ENCODE measurements at regions not wholly inside any gene's neighbourhood (a gene's known extent, or its start where the extent isn't known, plus 50 kb on each side); places are given as distances from the start of the nearest gene placed in this dataset.
A peak's percentile ranks its signal among the peaks of the same experiment; 100 is the strongest.

DNA sequence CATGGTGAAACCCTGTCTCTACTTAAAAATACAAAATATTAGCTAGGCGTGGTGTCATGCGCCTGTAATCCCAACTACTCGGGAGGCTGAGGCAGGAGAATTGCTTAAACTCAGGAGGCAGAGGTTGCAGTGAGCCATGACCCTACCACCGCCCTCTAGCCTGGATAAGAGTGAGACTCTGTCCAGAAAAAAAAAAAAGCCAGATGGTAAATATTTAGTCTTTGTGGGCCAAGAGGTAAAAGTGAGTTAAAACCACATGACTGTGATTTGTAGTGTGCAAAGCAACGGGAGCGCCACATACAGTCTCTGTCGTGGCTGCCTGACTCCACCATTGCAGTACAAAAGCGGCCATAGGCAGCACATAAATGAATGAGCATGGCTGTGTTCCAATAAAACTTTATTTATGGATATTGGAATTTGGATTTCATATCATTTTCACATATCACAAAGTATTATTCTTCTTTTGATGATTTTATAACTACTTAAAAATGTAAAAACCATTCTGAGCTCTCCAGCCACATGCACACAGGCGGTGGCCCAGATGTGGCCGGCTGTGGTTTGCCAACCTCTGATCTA is 51.8 kb upstream of the CASZ1 start:
- DNase-seq (ENCODE audit: low read depth): no peak

DNA sequence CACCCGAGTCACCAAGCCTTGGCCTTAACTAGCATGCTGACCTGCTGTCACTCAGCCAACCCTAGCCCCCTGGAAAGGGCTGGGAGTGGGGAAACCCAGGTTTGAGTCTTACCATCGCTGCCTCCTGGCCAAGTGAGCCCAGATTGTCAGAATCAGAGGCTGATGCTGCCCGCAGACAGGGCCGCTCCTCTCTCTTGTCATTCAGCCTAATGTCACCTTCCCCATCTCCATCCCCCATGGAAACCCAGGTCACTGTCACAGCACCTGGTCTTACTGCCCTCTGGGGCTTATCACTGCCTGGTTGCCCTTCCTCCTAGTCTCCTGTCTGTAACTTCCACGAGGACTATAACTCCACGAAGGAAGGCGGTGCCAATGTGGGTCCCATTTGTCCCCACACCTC is 53.6 kb upstream of the CASZ1 start:
- no peak for DNase-seq (ENCODE audit: low read depth)

DNA sequence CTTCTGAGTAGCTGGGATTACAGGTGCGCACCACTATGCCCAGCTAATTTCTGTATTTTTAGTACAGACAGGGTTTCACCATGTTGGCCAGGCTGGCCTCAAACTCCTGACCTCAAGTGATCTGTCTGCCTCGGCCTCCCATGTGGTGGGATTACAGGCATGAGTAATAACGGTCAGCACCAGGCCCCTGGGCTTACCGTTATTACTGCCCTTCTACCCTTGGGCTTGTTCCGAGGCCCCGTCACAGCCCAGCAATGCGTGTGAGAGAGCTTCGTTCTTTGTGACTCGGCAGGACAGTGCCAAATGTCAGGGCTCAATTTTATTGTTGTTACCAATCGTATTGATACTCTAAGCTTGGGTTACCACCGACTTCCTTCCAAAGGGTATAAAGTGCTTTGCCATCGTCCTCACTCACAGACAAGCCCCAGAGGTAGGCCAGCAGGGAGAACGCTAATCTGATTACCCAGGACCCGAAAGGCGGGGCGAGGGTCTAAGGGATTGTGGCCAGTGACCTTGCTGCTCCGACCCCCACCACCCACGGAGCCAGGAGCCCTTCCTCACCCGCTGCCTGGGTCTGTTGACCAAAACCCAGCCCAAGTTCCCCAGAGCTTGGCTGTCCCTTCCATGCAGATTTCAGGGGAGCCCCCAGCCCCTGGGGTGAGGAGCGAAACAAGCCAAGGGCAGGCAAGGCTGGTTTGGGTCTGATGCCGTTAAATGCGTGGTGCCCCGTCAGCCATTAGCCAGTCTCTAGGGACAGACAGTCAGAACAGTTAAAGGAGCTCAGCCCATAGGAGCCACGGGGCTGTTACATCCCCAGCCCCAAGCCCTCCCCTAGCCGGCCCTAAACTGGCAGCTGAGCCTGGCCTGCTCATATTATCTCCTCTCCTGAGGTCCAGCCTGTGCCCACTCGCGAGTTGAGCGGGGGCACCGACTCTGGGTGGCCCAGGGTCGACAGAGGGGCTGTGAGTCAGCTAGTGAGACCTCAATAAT is 54.9 kb upstream of the CASZ1 start:
- DNase-seq (ENCODE audit: low read depth): no peak

DNA sequence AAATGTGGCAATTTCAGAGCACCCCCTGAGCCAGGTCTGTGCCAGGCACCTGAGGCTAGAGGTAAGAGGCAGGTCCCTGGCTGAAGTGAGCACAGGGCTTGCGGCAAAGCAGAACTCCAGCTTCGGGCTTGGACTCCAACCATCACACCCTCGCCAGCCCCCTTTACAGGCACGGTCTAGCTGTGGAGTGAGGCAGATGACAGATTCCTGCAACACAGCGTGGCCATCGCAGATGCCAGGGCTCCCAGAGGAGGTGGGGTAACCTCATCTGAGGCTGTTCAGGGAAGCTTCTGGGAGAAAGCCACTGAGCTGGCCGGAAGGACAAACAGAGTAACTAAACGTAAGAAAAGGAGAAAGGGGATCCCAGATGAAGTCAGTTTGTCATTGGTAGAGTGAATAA is 55.6 kb upstream of the CASZ1 start:
- no peak for DNase-seq (ENCODE audit: low read depth)

DNA sequence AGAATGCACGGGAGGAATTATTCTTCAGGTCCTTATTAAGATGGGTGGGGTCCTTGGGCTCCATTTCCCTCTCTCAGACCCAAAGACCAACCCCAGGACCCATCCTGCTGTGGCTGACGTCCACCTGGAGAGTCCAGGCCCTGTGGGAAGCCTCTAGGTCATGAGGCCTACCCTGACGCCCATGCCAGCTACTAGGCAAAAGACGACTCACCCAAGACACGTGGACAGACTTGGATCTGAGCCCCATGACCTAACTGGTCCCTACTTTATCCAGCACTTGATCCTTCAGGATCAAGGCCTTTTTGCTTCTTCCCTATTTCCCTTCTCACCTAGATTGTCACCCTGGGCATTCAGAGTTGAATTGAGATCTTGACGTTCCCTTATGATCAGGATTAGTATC is 56.0 kb upstream of the CASZ1 start:
- DNase-seq (ENCODE audit: low read depth): peak; percentile 14

DNA sequence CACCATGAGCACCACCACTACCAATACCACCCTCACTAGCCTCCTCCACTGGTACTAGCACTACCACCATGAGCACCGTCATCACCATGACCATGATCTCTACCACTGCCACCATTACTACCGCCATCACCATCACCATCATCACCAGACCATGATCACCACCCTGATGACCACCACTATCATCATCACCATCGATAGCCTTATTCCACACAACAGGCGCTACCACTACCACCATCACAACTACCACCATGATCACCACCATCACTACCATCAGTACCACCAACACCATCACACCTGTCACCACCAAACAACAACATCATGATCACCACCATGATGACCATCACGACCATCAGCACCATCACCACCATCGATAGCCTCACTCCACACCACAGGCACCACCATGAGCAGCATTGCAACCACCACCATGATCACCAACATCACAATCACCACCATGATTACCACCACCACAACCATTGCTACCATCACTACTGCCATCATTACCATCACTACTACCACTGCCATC is 56.6 kb upstream of the CASZ1 start:
- no peak for DNase-seq (ENCODE audit: low read depth)

DNA sequence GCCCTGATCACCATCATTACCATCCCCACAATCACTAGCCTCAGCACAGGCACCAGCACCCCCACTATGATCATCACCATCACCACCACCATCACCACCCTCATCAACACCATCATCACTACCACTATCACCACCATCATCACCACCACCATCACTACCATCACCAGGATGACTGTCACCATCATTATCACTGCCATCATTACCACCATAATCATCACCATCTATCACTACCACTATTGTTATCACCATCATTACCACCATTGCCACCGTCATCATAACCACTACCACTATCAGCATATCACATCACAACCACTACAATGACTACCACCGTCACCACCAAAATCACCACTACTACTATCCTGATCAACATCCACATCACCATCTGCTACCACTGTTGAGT is 57.3 kb upstream of the CASZ1 start:
- no peak for DNase-seq (ENCODE audit: low read depth)

DNA sequence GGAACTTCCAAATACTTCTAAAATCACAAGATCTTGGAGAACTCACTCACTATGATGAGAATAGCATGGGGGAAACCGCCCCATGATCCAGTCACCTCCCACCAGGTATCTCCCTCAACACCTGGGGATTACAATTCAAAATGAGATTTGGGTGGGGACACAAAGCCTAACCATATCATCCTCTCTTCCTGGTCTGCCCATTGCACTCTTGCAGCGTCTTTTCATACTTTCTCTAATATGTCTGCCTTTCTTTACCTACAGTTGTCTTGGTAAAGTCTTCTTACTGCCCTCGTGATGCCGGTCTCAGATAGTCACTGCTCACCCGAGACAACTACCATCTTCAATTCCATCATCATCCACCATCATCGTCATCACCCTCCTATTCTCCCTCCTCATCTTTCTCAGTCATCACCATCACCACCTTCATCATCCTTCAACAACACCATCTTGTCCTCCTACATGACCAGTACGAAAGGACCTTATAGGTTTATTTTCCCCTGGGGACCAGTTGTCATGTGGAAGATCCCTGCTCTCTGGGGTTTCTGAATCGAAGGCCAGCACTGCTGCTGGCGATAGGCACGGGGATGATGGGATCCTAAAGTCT is 58.5 kb upstream of the CASZ1 start:
- no peak for DNase-seq (ENCODE audit: low read depth)

DNA sequence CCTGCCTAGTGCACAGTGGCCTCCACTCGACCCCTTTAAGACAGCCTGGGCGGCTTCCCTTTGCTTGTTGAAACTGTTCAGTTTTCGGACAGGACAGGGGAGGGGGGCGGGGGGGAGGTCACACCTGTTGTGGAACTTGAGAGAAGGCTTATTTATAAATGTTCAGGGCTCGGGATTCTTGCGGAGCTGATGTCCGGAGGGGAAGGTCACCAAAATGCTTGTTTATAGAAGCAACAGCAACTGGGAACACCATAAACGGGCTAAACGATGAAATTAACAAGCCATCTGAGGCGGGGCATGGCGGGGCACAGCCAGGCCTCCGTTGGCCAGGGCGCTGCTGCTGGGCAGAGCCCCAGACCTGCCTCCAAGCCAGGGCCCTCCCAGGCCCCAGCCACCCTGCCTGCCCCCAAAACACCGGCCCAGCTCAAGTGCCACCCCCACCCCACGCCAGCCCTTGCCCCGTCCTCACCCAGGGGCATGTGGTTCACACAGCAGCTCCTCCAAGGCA is 59.8 kb upstream of the CASZ1 start:
- no peak for DNase-seq (ENCODE audit: low read depth)

DNA sequence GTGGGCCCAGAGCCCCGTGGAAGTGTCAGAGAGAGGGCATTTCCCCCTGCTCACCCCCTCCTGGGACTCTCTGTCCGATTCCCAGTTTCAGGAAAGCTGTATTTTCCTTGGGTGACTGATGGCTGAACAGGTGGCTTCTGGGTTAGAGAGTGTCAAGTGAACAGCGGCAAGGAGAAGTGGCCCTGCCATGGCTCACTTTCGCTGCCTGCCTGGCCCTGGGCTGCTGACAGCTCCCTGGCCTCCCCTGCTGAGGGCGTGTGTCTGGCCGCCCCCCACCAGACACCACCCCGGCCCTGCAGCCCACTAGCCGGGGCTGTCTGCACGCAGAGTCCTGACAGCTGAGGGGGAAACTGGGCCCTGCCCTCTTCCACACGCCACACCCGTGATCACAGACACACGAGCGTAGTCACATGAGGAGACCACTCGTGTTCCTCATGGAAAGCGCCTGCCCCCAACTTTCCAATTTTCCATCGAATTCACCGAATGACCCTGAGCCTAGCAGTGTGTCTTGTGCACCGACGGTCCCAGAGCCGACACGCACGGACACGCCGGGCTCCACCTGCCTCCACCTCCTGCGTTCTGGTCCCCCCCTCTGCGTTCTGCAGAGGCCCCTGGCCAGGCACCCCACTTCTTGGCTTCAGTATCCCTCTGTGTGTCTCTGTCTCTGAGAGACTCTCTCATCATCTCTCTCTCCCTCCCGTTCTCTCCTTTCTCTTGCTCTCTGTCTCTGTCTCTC is 60.6 kb upstream of the CASZ1 start:
- DNase-seq (ENCODE audit: low read depth): no peak

DNA sequence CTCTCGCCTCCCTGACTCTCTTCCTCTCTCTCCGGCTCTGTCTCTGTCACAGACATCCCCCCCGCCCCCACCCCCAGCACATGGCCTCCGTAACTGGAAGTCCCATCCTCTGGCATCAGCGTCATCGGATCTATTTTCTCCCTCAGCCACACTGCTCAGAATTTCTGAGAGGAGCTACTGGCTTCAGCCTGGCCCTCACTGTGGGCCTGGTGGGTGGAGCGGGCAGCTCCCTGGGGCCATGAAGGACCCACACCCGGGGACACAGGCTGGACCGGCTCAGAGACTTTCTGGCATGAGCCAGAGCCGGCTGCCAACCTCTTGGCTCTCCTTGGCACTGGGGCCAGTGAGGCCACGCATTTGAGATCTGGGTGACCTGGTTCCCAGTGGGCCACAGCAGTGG is 61.2 kb upstream of the CASZ1 start:
- DNase-seq (ENCODE audit: low read depth): no peak

DNA sequence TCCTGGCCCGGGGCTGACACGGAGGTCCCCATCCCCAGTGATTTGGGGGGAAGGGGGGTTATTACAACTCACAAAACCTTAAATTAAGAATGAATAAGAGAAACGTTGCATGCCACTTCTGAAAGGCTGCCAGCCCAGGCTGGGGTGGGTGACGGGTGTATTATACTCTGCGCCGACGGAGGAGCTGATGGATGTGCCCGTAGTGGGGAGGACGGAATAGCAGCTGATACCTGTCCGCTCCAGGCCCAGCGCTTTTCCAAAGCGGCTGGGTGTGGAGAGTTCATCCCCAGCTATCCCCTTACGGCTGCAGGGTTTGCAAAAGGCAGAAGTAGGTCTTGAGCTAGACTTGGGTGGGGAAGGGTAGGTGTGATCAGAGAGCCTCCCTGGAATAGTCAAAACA is 63.8 kb upstream of the CASZ1 start:
- no peak for DNase-seq (ENCODE audit: low read depth)

DNA sequence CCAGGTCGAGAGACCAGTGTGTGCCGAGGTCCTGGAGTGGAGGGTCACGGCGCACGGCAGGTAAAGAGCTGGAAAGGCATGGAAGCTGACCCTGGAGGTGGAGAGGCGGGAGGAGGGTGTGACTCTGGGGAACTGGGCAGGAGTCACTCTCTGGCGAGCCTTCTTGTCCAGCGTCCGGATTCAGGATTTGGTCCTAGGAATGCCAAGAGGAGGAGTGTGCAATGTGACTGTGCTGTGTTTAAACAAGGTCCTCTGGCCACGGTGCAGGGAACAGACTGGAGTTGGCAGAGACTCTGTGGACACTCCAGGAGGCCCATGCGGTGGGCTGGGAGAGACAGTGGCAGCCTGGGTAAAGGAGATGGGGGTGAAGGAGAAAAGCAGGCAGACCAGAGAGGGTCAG is 64.2 kb upstream of the CASZ1 start:
- no peak for DNase-seq (ENCODE audit: low read depth)

DNA sequence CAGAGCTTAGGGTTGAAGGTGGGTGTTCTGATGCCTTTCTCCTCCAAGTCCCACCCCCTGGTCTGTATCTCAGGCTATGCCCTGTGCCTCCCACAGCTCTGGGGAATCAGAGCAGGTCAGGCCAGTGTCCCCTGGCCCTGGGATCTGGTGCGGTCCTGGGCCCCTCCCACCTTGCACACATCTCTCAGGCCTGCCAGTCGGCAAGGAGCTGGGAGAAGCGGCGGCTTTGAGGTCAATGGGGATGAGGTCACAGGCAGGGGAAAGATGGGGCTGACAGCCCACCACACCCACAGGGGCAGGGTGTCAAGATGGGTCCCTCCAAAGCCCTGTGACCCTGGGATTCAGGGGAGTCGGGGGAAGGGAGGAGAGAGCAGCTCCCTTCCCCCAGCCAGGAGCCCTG is 65.4 kb upstream of the CASZ1 start:
- no peak for DNase-seq (ENCODE audit: low read depth)

DNA sequence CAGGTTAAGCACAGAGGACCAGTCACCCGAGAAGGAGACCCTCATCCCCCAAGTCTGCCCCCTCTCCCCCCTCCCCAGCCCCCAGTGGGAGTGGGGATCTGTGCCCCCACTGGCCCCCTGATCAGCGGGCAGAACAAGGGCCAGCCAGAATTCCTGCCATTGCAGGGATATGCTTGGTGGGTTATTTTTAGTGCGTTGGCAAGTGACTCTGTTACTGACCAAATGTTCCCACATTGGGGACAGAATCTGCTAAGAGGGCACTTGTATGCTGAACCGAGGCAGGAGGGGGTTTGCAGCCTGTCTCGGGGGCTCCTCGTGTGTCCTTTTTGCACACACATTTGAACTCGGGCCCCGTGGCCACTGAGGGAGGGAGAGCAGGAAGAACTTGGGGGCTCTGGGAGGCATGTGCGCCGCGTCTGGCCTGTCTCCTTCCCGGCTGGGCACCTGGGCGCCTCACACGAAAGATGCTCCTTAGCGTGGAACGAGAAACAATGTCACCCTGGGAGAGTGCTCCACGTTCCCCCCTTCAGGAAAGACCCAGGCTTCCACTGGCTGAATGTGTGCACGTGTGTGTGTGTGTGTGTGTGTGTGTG is 66.4 kb upstream of the CASZ1 start:
- DNase-seq (ENCODE audit: low read depth): no peak

DNA sequence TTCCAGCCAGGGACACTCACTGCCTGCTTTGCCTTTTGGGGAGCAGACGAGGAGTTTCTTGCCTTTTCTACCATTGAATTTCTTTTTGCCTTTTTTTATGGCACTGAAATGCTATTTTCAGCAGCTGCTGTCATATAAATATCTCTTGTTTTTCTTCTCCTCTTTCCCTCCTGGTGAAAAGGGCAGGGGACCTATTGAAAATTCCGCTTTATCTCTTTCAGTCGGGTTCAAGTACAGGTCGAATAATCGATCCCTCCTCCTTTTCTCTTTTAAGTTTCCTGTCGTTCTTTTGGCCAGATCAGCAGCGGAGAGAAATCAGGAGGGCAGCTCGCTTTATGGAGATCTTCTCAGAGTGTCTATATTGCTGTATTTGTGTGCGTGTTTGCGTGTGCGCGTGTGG is 67.4 kb upstream of the CASZ1 start:
- no peak for DNase-seq (ENCODE audit: low read depth)

DNA sequence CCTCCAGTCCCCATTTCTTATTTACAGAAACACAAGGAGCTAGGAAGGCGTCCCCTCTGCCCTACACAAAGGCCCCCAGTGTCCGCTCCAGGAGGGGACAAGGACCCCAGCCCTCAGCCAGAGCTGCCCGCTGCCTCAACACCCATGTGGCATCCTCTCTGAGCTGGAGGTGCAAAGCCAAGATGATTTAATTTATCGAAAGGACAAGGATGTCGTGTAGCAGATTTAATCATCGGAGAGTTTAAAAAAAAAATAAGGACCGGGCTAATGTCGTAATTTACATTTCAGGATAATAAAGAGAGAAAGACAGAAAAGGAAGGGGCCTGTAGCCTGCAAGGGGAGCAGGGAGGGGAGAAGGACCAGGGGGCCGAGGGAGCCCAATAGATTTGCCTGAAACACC is 68.3 kb upstream of the CASZ1 start:
- no peak for DNase-seq (ENCODE audit: low read depth)

DNA sequence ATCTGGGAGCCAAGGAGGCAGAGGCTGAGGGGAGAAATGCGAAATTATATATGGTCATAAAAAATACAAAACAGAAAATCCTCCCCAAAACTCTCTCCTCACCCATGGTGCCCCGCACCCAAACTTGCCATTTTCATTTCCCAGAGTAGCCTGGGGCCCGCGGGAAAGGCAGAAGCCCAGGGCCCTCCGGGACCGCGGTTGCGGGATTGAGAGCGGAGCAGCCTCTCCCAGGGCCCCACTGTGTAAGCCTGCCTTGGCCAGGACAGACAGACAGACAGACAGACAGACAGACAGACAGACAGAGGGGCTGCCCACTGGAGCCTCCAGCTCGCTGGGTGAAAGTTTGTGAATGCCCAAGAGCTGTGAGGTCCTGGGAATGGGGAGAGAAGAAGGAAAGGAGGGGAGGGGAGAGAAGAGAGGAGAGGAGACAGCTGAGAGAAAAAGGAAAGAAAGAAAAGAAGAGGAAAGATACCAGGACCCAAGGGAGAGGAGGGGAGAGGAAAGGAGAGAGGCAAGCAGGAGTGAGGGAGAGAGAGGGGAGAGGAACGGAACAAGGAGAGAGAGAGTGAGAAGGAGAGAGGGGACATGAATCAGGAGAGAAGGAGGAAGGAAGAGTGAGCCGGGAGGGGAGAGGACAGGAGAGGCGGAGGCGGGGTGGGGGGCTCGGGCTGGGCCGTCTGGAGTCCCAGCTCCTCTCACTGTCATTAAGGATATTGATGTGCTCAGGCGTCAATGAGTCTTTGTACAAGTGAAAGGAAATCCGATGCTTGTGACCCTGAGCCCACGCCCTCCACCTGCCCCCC is 69.3 kb upstream of the CASZ1 start:
- DNase-seq (ENCODE audit: low read depth): no peak

DNA sequence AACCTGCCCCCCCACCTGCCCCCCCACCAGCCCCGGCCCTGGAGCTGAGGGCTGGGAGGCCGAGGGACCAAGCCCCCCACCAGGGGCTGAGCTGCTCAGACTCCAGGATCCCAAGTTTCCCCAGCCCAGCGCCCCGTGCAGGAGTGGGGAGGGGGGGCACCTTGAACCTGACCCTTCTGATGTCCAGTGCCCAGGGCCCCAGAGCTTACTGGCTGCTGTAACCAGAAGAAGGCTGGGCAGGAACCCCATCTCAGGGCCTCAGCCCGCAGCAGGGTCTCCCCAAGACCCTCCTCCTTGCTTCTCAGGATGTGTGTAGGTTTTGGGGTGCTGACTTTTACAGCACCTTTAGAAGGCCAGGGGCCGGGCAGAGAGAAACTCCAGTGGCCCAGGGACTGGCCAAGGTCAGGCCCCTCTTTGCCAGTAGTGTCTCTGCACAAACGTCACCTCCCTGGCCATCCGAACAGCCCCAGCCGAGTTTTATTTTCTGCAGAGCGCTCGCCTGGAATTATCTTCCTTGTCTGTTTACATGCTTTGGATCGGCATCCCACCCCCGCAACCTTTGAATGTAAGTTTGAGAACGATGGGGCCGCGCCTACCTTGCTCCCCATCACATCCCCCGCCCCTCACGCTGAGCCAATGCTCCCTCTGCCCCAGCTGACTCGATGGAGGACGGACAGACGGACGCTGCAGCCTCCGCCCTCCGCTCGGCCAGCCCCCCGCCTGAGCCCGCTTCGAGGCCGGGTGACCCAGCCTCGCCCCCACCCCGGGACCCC is 70.1 kb upstream of the CASZ1 start:
- no peak for DNase-seq (ENCODE audit: low read depth)

DNA sequence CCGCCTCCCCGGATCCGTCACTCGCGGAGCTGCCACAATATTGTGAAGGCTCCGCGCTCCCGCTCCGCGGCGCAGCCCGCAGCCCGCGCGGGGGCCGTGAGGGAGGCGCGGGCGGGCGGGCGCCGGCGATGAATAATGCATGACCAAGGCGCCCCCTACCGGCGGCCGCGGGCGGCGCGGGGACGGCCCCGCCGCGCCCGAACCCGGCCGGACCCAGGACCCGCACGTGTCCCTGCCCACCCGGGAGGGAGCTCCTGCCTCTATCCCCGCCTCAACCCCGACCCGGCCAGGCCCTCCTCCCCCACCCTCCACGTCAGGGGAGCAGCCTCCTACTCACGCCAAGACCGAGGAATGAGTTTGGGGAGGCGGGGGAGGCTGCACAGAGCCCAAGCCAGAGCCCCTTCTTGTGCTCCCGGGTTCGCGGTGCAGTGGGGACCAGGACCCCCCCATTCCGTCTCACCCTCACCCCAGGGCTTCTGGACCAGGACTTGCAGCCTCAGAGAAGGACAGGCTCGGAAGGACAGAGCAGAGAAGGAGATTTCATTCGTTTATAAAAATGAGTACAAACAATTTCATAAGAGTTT is 70.8 kb upstream of the CASZ1 start:
- peak; percentile 9 for DNase-seq (ENCODE audit: low read depth)

All from stromal cell of bone marrow (primary cell).